ENCODE measurements at regions not wholly inside any gene's neighbourhood (a gene's known extent, or its start where the extent isn't known, plus 50 kb on each side); places are given as distances from the start of the nearest gene placed in this dataset.

DNA sequence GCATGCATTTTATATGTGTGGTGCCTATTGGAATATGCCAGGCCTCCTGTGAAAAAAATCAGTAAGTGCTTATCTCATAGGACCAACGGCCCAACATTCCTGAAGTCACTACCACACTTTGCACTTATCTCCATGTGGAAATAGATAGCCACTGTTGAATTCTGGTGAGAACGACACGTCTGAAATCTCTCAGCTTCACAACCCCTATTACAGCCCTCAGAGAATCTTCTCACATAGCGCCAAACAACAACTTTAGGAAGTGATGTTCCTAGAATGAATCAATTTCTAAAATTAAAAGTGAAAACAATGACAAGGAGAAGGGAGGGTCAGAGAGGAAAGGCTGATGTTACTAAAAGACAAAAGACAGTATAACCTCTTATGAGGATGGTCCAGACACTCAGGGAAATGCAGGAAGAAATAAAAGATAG is 270.8 kb upstream of the BTG1 start:
- FAIRE-seq, result no peak
- Histone ChIP-seq H3K4me3 (no peak overlapping the region), H3K36me3 (ENCODE audit: control insufficient read depth in 2 of 2, insufficient read depth in 2 of 2, low read length in 1 of 2) (no peaks in the 10 kb centered on the region), H3K27me3 (replicated peaks in 1 of 2; ENCODE audit: control insufficient read depth in 2 of 2, insufficient read depth in 2 of 2, low read length in 1 of 2) (no peaks in the 10 kb centered on the region), H4K20me1 (ENCODE audit: control insufficient read depth, insufficient read depth) (no peaks in the 10 kb centered on the region), H3K79me2 (ENCODE audit: control insufficient read depth, insufficient read depth, low read length) (no peaks in the 10 kb centered on the region), H3K9ac (ENCODE audit: control insufficient read depth, insufficient read depth, low read length) (no peak overlapping the region), H3K4me1 (ENCODE audit: control insufficient read depth, insufficient read depth, low read length) (peaks cover 23% of the 10 kb centered on the region), H3K9me3 (replicated peaks; ENCODE audit: control insufficient read depth, insufficient read depth, low read length) (peaks cover 3% of the 10 kb centered on the region; the same call in 1 of the 3 replicates), H3K27ac (ENCODE audit: control insufficient read depth, insufficient read depth) (peak overlapping the region; percentile 62), H3K4me2 (ENCODE audit: control insufficient read depth, insufficient read depth) (peak overlapping the region; percentile 11), H2AFZ (ENCODE audit: control insufficient read depth, low read depth, low read length) (peak overlapping the region; percentile 54; the same call in 1 of the 2 replicates)
- TF ChIP-seq CREM (IDR thresholded peaks at IDR 0.05; ENCODE audit: low read depth) (peak; percentile 16; the same call in 1 of the 2 replicates), BCL3 (IDR thresholded peaks at IDR 0.05; ENCODE audit: borderline replicate concordance, insufficient read depth, low read depth, low read length, poor library complexity, severe bottlenecking) (peak; percentile 15), MEF2A (IDR thresholded peaks at IDR 0.05; ENCODE audit: insufficient read depth, low read depth, low read length) (peak; percentile 62), JUNB (IDR thresholded peaks at IDR 0.05) (peak; percentile 62), EZH2 (IDR thresholded peaks at IDR 0.05; ENCODE audit: borderline replicate concordance, control insufficient read depth, low read depth, low read length) (no peak), IKZF2 (IDR thresholded peaks at IDR 0.05) (peak in 1 of 2 experiments; percentile 17; a peak in 1 of 4 replicates), NFIC (IDR thresholded peaks at IDR 0.05; ENCODE audit: low read depth, low read length) (peak; percentile 69; the same call in 1 of the 2 replicates), MYC (IDR thresholded peaks at IDR 0.05; ENCODE audit: insufficient read depth, insufficient read length, insufficient replicate concordance, low read length, severe bottlenecking) (no peak)
- TF ChIP-seq, protein P1, sequence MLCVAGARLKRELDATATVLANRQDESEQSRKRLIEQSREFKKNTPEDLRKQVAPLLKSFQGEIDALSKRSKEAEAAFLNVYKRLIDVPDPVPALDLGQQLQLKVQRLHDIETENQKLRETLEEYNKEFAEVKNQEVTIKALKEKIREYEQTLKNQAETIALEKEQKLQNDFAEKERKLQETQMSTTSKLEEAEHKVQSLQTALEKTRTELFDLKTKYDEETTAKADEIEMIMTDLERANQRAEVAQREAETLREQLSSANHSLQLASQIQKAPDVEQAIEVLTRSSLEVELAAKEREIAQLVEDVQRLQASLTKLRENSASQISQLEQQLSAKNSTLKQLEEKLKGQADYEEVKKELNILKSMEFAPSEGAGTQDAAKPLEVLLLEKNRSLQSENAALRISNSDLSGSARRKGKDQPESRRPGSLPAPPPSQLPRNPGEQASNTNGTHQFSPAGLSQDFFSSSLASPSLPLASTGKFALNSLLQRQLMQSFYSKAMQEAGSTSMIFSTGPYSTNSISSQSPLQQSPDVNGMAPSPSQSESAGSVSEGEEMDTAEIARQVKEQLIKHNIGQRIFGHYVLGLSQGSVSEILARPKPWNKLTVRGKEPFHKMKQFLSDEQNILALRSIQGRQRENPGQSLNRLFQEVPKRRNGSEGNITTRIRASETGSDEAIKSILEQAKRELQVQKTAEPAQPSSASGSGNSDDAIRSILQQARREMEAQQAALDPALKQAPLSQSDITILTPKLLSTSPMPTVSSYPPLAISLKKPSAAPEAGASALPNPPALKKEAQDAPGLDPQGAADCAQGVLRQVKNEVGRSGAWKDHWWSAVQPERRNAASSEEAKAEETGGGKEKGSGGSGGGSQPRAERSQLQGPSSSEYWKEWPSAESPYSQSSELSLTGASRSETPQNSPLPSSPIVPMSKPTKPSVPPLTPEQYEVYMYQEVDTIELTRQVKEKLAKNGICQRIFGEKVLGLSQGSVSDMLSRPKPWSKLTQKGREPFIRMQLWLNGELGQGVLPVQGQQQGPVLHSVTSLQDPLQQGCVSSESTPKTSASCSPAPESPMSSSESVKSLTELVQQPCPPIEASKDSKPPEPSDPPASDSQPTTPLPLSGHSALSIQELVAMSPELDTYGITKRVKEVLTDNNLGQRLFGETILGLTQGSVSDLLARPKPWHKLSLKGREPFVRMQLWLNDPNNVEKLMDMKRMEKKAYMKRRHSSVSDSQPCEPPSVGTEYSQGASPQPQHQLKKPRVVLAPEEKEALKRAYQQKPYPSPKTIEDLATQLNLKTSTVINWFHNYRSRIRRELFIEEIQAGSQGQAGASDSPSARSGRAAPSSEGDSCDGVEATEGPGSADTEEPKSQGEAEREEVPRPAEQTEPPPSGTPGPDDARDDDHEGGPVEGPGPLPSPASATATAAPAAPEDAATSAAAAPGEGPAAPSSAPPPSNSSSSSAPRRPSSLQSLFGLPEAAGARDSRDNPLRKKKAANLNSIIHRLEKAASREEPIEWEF (IDR thresholded peaks at IDR 0.05; ENCODE audit: insufficient replicate concordance, low read depth, low read length), result no peak
- TF ChIP-seq, protein P2, sequence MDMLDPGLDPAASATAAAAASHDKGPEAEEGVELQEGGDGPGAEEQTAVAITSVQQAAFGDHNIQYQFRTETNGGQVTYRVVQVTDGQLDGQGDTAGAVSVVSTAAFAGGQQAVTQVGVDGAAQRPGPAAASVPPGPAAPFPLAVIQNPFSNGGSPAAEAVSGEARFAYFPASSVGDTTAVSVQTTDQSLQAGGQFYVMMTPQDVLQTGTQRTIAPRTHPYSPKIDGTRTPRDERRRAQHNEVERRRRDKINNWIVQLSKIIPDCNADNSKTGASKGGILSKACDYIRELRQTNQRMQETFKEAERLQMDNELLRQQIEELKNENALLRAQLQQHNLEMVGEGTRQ (IDR thresholded peaks at IDR 0.05; ENCODE audit: borderline replicate concordance, low read depth, low read length), result no peak
- WGBS (ENCODE audit: insufficient coverage, insufficient replicate concordance, low lambda C conversion rate, missing lambda C conversion rate), result 96% methylated on average over 4 of the region's 4 CpGs
- ATAC-seq, result peak; percentile 48
- BruUV-seq (replicated peaks), result no TSS peak
- ChIA-PET POLR2A (interaction anchor here (1.8 kb wide), 1 partner anchor 14 kb away, joined by 5 read pairs; no protein-coding TSS in a partner anchor), CTCF (interaction anchor here (2.2 kb wide), 1 partner anchor 8 kb away, joined by 16 read pairs; no protein-coding TSS in a partner anchor), SMC1A (ENCODE audit: uncharacterized antibody, unreplicated experiment) (interaction anchor here (0.6 to 3.1 kb wide), 5 partner anchors 8 to 966 kb away, joined by 3 to 25 read pairs (median 3); no protein-coding TSS in a partner anchor), RAD21 (ENCODE audit: unreplicated experiment) (interaction anchor here (0.6 to 1.2 kb wide), 3 partner anchors 9 to 282 kb away, joined by 3 to 4 read pairs (median 3); no protein-coding TSS in a partner anchor)
- DNase-seq (ENCODE audit: low read depth, low spot score), result no peak
- in situ Hi-C loops (cut with MboI), result loop anchor here (10.0 kb wide), 1 partner anchor 602 kb away; no protein-coding TSS in a partner anchor
- intact Hi-C loops (cut with micrococcal nuclease; ENCODE audit: unreplicated experiment), result no loop called here

Data from GM12878 (cell line).